Activated naive CD4-positive, alpha-beta T cell treated with anti-CD3 and anti-CD28 coated beads for 36 hours (primary cell): ENCODE measurements at regions not wholly inside any gene's neighbourhood (a gene's known extent, or its start where the extent isn't known, plus 50 kb on each side); places are given as distances from the start of the nearest gene placed in this dataset.

Source experiments
- CTCF ChIA-PET: fragments of 350-600 bp; sonication (Branson Sonifier 250); formaldehyde crosslinking; loops from one replicate; lab custom pipeline; 2021; ENCODE audit warnings: antibody characterized with exemption; lab: Charles Lee
- DNase-seq: peaks from one replicate; pipeline ENCODE4 v3.0.0-alpha.2; 2020
- H3K27ac Mint-ChIP-seq: one replicate; pipeline ENCODE4 v1.8.0; 2021; ENCODE audit warnings: mild to moderate bottlenecking, mixed read lengths
- H3K27me3 Mint-ChIP-seq: one replicate; pipeline ENCODE4 v1.8.0; 2021; ENCODE audit warnings: low read depth, mixed read lengths
- H3K36me3 Mint-ChIP-seq: one replicate; pipeline ENCODE4 v1.8.0; 2021; ENCODE audit warnings: low read depth, mixed read lengths
- H3K4me1 Mint-ChIP-seq: one replicate; pipeline ENCODE4 v1.8.0; 2021; ENCODE audit warnings: low read depth, mixed read lengths
- H3K4me3 Mint-ChIP-seq: one replicate; pipeline ENCODE4 v1.8.0; 2021; ENCODE audit warnings: mild to moderate bottlenecking, moderate library complexity, mixed read lengths
- H3K9me3 Mint-ChIP-seq: one replicate; pipeline ENCODE4 v1.8.0; 2021; ENCODE audit warnings: mixed read lengths
- intact Hi-C: fragments of 100-400 bp; cut with micrococcal nuclease; formaldehyde crosslinking; loops from one replicate; pipeline ENCODE4 v1.15.1; 2023

- Mint-ChIP-seq H3K4me1 (no peaks in the 10 kb centered on the region), H3K27me3 (peaks cover 7% of the 10 kb centered on the region), H3K4me3 (no peak overlapping the region), H3K36me3 (no peaks in the 10 kb centered on the region), H3K27ac (no peak overlapping the region), H3K9me3 (no peaks in the 10 kb centered on the region)
- intact Hi-C loops = no loop called here
- CTCF ChIA-PET = no interaction called here
- no peak for DNase-seq
Observed at GRCh38 chr5:111676926-111677415, 80.0 kb downstream of the NREP start.

- H3K4me1 Mint-ChIP-seq = no peaks in the 10 kb centered on the region
- no peaks in the 10 kb centered on the region for H3K9me3 Mint-ChIP-seq
- no peak for DNase-seq
- intact Hi-C loops = no loop called here
- no peak overlapping the region for H3K4me3 Mint-ChIP-seq
- H3K36me3 Mint-ChIP-seq = no peaks in the 10 kb centered on the region
- CTCF ChIA-PET = no interaction called here
- H3K27me3 Mint-ChIP-seq = peaks cover 7% of the 10 kb centered on the region
- no peak overlapping the region for H3K27ac Mint-ChIP-seq
Observed at GRCh38 chr5:111676466-111676865, 80.5 kb downstream of the NREP start.

- H3K4me3 Mint-ChIP-seq = no peak overlapping the region
- intact Hi-C loops = no loop called here
- no peak for DNase-seq
- H3K9me3 Mint-ChIP-seq = no peaks in the 10 kb centered on the region
- H3K36me3 Mint-ChIP-seq = no peaks in the 10 kb centered on the region
- no peak overlapping the region for H3K27ac Mint-ChIP-seq
- peaks cover 7% of the 10 kb centered on the region for H3K27me3 Mint-ChIP-seq
- no peaks in the 10 kb centered on the region for H3K4me1 Mint-ChIP-seq
- CTCF ChIA-PET = no interaction called here
Observed at GRCh38 chr5:111675201-111675934, 81.6 kb downstream of the NREP start.

- CTCF ChIA-PET = no interaction called here
- H3K4me3 Mint-ChIP-seq = no peak overlapping the region
- H3K27me3 Mint-ChIP-seq = peaks cover 2% of the 10 kb centered on the region
- no peaks in the 10 kb centered on the region for H3K9me3 Mint-ChIP-seq
- H3K27ac Mint-ChIP-seq = no peak overlapping the region
- no peak for DNase-seq
- no peaks in the 10 kb centered on the region for H3K4me1 Mint-ChIP-seq
- no peaks in the 10 kb centered on the region for H3K36me3 Mint-ChIP-seq
- intact Hi-C loops = no loop called here
Observed at GRCh38 chr5:111673891-111674626, 82.9 kb downstream of the NREP start.

GRCh38 chr5:111672099-111672498 lies 84.9 kb downstream of the NREP start:
- H3K4me3 Mint-ChIP-seq = no peak overlapping the region
- H3K9me3 Mint-ChIP-seq = no peaks in the 10 kb centered on the region
- DNase-seq = no peak
- H3K27me3 Mint-ChIP-seq = peaks cover 2% of the 10 kb centered on the region
- intact Hi-C loops = no loop called here
- H3K27ac Mint-ChIP-seq = no peak overlapping the region
- H3K36me3 Mint-ChIP-seq = no peaks in the 10 kb centered on the region
- peaks cover 1% of the 10 kb centered on the region for H3K4me1 Mint-ChIP-seq
- CTCF ChIA-PET = interaction anchor here (0.9 to 1.2 kb wide), 2 partner anchors 14 to 55 kb away, joined by 4 read pairs; no protein-coding TSS in a partner anchor

- CTCF ChIA-PET = interaction anchor here (0.9 to 1.2 kb wide), 2 partner anchors 15 to 56 kb away, joined by 4 read pairs; no protein-coding TSS in a partner anchor
- Mint-ChIP-seq H3K27me3 (peaks cover 2% of the 10 kb centered on the region), H3K36me3 (no peaks in the 10 kb centered on the region), H3K9me3 (no peaks in the 10 kb centered on the region), H3K4me1 (peaks cover 4% of the 10 kb centered on the region), H3K4me3 (no peak overlapping the region), H3K27ac (no peak overlapping the region)
- intact Hi-C loops = no loop called here
- DNase-seq = no peak
Observed at GRCh38 chr5:111670826-111671492, 86.0 kb downstream of the NREP start.

GRCh38 chr5:111668477-111669414 lies 88.2 kb downstream of the NREP start:
- no peak overlapping the region for H3K27ac Mint-ChIP-seq
- peaks cover 4% of the 10 kb centered on the region for H3K4me1 Mint-ChIP-seq
- no peak overlapping the region for H3K4me3 Mint-ChIP-seq
- no peaks in the 10 kb centered on the region for H3K9me3 Mint-ChIP-seq
- intact Hi-C loops = no loop called here
- no peaks in the 10 kb centered on the region for H3K27me3 Mint-ChIP-seq
- no peak for DNase-seq
- H3K36me3 Mint-ChIP-seq = no peaks in the 10 kb centered on the region
- CTCF ChIA-PET = no interaction called here

- no peaks in the 10 kb centered on the region for H3K27me3 Mint-ChIP-seq
- no peak overlapping the region for H3K4me3 Mint-ChIP-seq
- H3K9me3 Mint-ChIP-seq = no peaks in the 10 kb centered on the region
- CTCF ChIA-PET = no interaction called here
- DNase-seq = no peak
- H3K4me1 Mint-ChIP-seq = peaks cover 4% of the 10 kb centered on the region
- intact Hi-C loops = loop anchor here (1.0 kb wide), 1 partner anchor 39 kb away; no protein-coding TSS in a partner anchor
- H3K36me3 Mint-ChIP-seq = no peaks in the 10 kb centered on the region
- H3K27ac Mint-ChIP-seq = no peak overlapping the region
Observed at GRCh38 chr5:111667128-111667736, 89.8 kb downstream of the NREP start.

- intact Hi-C loops = no loop called here
- Mint-ChIP-seq H3K9me3 (peaks cover 14% of the 10 kb centered on the region), H3K27me3 (peaks cover 3% of the 10 kb centered on the region), H3K36me3 (no peaks in the 10 kb centered on the region), H3K27ac (no peak overlapping the region), H3K4me1 (no peaks in the 10 kb centered on the region), H3K4me3 (no peak overlapping the region)
- CTCF ChIA-PET = no interaction called here
- no peak for DNase-seq
Observed at GRCh38 chr5:111656580-111656979, 100.4 kb downstream of the NREP start.

- Mint-ChIP-seq H3K36me3 (no peaks in the 10 kb centered on the region), H3K27me3 (peaks cover 3% of the 10 kb centered on the region), H3K9me3 (peaks cover 6% of the 10 kb centered on the region), H3K27ac (no peak overlapping the region), H3K4me1 (no peaks in the 10 kb centered on the region), H3K4me3 (no peak overlapping the region)
- intact Hi-C loops = no loop called here
- CTCF ChIA-PET = no interaction called here
- no peak for DNase-seq
Observed at GRCh38 chr5:111655169-111655924, 101.6 kb downstream of the NREP start.

- Mint-ChIP-seq H3K4me3 (no peak overlapping the region), H3K9me3 (no peaks in the 10 kb centered on the region), H3K27ac (no peak overlapping the region), H3K27me3 (peaks cover 4% of the 10 kb centered on the region), H3K4me1 (no peaks in the 10 kb centered on the region), H3K36me3 (no peaks in the 10 kb centered on the region)
- CTCF ChIA-PET = no interaction called here
- DNase-seq = no peak
- intact Hi-C loops = no loop called here
Observed at GRCh38 chr5:111653408-111653807, 103.6 kb downstream of the NREP start.
